Lower lobe of right lung (tissue), 2 donors: ENCODE measurements at regions not wholly inside any gene's neighbourhood (a gene's known extent, or its start where the extent isn't known, plus 50 kb on each side); places are given as distances from the start of the nearest gene placed in this dataset.

Source experiments
- ATAC-seq, 2 donors: fragments of 200-7000 bp; cut with Tn5 transposase; one replicate each; pipeline ENCODE4 v1.9.1; 2020 to 2022; ENCODE audit warnings: mild to moderate bottlenecking in 2 of 2, moderate library complexity in 2 of 2
- DNase-seq: peaks from one replicate; pipeline ENCODE4 v3.0.0-alpha.2; 2020
- H3K27ac ChIP-seq: fragments of 200-600 bp; one replicate; pipeline ENCODE4 v1.8.0; 2022
- H3K27me3 ChIP-seq: fragments of 200-600 bp; one replicate; pipeline ENCODE4 v1.8.0; 2022; ENCODE audit warnings: low read depth
- H3K36me3 ChIP-seq: fragments of 200-600 bp; one replicate; pipeline ENCODE4 v1.8.0; 2022; ENCODE audit warnings: mild to moderate bottlenecking
- H3K4me1 ChIP-seq: fragments of 200-600 bp; one replicate; pipeline ENCODE4 v1.8.0; 2022
- H3K4me3 ChIP-seq: fragments of 200-600 bp; one replicate; pipeline ENCODE4 v1.8.0; 2022; ENCODE audit warnings: mild to moderate bottlenecking
- H3K9me3 ChIP-seq: fragments of 200-600 bp; one replicate; pipeline ENCODE4 v1.8.0; 2022
- intact Hi-C: fragments of 100-400 bp; cut with DNase I; formaldehyde crosslinking; loops from one replicate; pipeline ENCODE4 v1.11.0; 2022
- TF ChIP-seq, protein P1 (sequence below): fragments of 200-600 bp; IDR thresholded peaks from one replicate; pipeline ENCODE4 v1.8.0; 2022; ENCODE audit warnings: antibody characterized with exemption, mild to moderate bottlenecking
- donor health status: DM: no; HTN: yes; CAD: no; lungs with severe emphysema.

DNA sequence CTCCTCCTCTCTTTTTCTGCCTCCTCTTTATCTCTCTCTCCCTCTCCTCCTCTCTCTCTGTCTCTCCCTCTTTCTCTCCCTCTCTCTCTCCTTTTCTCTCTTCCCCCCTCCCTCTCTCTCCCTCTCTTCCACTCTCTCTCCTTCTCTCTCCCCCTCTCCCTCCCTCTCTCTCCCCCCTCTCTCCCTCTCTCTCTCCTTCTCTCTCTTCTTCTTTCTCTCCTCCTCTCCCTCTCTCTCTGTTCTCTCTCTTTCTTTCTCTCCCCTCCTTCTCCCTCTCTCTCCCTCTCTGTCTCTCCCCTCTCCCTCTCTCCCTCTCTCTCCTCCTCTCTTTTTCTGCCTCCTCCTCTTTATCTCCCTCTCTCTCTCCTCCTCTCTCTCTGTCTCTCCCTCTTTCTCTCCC lies 197.4 kb downstream of the UQCRFS1 start:
- H3K4me1 ChIP-seq = no peaks in the 10 kb centered on the region
- H3K27ac ChIP-seq = no peak overlapping the region
- no peaks in the 10 kb centered on the region for H3K9me3 ChIP-seq
- H3K36me3 ChIP-seq = no peaks in the 10 kb centered on the region
- H3K4me3 ChIP-seq = no peak overlapping the region
- DNase-seq (no peak), ATAC-seq (no peak)
- intact Hi-C loops = no loop called here
- H3K27me3 ChIP-seq = peaks cover 9% of the 10 kb centered on the region
- TF ChIP-seq, protein P1, sequence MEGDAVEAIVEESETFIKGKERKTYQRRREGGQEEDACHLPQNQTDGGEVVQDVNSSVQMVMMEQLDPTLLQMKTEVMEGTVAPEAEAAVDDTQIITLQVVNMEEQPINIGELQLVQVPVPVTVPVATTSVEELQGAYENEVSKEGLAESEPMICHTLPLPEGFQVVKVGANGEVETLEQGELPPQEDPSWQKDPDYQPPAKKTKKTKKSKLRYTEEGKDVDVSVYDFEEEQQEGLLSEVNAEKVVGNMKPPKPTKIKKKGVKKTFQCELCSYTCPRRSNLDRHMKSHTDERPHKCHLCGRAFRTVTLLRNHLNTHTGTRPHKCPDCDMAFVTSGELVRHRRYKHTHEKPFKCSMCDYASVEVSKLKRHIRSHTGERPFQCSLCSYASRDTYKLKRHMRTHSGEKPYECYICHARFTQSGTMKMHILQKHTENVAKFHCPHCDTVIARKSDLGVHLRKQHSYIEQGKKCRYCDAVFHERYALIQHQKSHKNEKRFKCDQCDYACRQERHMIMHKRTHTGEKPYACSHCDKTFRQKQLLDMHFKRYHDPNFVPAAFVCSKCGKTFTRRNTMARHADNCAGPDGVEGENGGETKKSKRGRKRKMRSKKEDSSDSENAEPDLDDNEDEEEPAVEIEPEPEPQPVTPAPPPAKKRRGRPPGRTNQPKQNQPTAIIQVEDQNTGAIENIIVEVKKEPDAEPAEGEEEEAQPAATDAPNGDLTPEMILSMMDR = no peak

DNA sequence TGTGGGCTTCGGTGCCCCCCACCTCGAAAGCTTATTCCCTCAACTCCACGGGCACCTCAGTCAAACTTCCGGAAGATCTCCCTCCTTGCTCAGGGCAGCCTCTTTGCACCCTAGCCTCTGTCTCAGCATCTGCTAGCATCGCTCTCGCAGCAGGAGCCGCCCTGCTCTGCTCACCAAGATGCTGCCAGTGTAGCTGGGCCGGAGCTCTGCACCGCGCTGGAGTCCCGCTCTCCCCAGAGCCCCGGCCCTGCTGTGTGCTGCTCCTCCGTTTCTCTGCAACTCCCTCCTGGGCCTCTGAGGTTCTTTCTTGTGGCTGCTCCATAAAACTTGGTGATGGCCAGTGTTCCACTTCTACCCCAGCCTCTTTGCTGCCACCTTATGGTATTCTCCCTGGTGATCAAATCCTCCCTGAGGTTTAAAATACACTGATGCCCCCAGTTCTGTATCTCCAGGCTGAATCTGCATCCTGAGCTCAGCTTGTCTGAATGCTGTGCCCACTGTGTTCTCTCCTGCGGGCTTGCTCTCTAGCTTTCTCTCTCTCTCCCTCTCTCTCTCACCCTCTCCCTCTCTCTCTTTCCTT lies 198.0 kb downstream of the UQCRFS1 start:
- intact Hi-C loops = no loop called here

DNA sequence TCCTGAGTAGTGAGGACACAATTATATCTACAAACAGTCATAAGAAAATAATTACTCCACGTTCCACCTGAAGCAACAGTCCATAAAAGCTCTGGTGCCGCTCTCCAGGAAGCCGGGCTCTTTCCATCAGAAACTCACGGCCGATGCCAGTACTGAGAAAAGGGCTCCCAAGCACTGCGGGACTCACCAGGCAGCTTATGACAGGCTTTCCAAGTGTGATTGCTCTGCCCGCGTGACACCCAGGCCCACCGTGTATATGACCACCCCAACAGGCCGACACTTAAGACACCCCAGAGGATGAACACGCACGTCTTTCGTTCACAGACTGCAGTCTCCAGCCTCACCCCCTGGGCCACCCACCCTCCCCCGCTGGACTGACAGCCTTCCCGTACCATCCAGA lies 199.0 kb downstream of the UQCRFS1 start:
- Histone ChIP-seq H3K4me3 (no peak overlapping the region), H3K4me1 (no peaks in the 10 kb centered on the region), H3K9me3 (no peaks in the 10 kb centered on the region), H3K27ac (no peak overlapping the region), H3K27me3 (peaks cover 9% of the 10 kb centered on the region), H3K36me3 (no peaks in the 10 kb centered on the region)
- no peak for ATAC-seq
- TF ChIP-seq, protein P1 = no peak
- DNase-seq = no peak
- intact Hi-C loops = no loop called here

More for the DNA sequence above, 198.0 kb downstream of the UQCRFS1 start:
- Histone ChIP-seq H3K4me1 (no peaks in the 10 kb centered on the region), H3K27ac (no peak overlapping the region), H3K27me3 (peaks cover 9% of the 10 kb centered on the region), H3K36me3 (no peaks in the 10 kb centered on the region), H3K4me3 (no peak overlapping the region), H3K9me3 (no peaks in the 10 kb centered on the region)
- DNase-seq (no peak), ATAC-seq (no peak)
- TF ChIP-seq, protein P1 = no peak

DNA sequence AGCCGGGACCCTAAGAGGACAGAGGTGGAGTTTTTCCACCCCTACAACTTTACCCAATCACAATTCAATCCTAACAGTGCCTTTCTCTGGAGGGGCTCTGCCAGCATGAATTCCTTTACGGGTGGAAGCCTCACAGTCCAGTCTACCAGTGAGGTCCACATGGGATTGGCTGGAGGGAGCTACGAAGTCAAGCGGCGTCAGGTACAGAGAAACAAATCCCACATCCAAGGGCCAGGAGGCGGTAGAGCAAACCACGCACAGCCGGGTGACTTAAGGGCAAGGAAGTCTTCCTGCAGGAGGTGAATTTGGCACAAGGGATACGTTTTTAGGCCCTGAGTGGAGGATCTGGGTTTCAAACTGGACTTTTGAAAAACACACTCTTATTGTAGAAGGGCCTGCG lies 199.6 kb downstream of the UQCRFS1 start:
- DNase-seq = no peak
- TF ChIP-seq, protein P1 = no peak
- Histone ChIP-seq H3K36me3 (no peaks in the 10 kb centered on the region), H3K4me3 (no peak overlapping the region), H3K27ac (no peak overlapping the region), H3K4me1 (no peaks in the 10 kb centered on the region), H3K9me3 (no peaks in the 10 kb centered on the region), H3K27me3 (peaks cover 9% of the 10 kb centered on the region)
- intact Hi-C loops = no loop called here
- ATAC-seq = no peak

DNA sequence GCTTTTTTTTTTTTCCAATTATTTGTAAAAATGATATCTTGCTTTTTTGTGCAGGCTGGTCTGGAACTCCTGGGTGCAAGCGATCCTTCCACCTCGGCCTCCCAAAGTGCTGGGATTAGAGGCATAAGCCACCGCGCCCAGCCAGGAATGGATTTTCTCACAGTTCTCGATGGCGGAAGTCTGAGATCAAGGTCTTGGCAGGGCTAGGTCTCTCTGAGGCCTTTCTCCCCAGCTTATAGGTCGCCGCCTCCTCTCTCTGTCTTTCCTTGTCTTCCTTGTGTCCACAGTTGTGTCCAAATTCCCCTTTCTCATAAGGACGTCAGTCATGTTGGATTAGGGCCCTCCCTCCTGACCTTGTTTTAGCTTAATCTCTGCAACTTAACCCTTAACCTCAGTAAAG lies 200.5 kb downstream of the UQCRFS1 start:
- TF ChIP-seq, protein P1 = no peak
- Histone ChIP-seq H3K9me3 (no peaks in the 10 kb centered on the region), H3K27ac (no peak overlapping the region), H3K27me3 (peaks cover 4% of the 10 kb centered on the region), H3K4me3 (no peak overlapping the region), H3K36me3 (no peaks in the 10 kb centered on the region), H3K4me1 (no peaks in the 10 kb centered on the region)
- ATAC-seq (no peak), DNase-seq (no peak)
- intact Hi-C loops = no loop called here
